Fibroblast of lung (primary cell): ENCODE measurements at regions not wholly inside any gene's neighbourhood (a gene's known extent, or its start where the extent isn't known, plus 50 kb on each side); places are given as distances from the start of the nearest gene placed in this dataset.

ENCODE experiments used
- DNase-seq, 2 donors: peaks; one replicate each; pipeline versions ENCODE4 v3.0.0 to v3.0.0-alpha.2; 2010; ENCODE audit warnings: low read depth in 2 of 2
- H2AFZ ChIP-seq: 2 replicates; pipeline ENCODE4 v1.5.1; 2012; ENCODE audit warnings: low read length, control low read depth, inconsistent platforms
- H3K27ac ChIP-seq: 2 replicates; pipeline ENCODE4 v1.5.1; 2011; ENCODE audit warnings: low read length, control low read depth; ENCODE audit not compliant: insufficient read depth
- H3K27me3 ChIP-seq: 2 replicates; pipeline ENCODE4 v1.5.1; 2011; ENCODE audit warnings: mild to moderate bottlenecking, low read length; ENCODE audit not compliant: control insufficient read depth, insufficient read depth
- H3K36me3 ChIP-seq: 2 replicates; pipeline ENCODE4 v1.5.1; 2011; ENCODE audit warnings: low read length; ENCODE audit not compliant: control insufficient read depth, insufficient read depth
- H3K4me1 ChIP-seq: 2 replicates; pipeline ENCODE4 v1.5.1; 2011; ENCODE audit warnings: low read length; ENCODE audit not compliant: control insufficient read depth, insufficient read depth; ENCODE audit errors: extremely low read depth
- H3K4me2 ChIP-seq: 2 replicates; pipeline ENCODE4 v1.5.1; 2011; ENCODE audit warnings: low read length, control low read depth; ENCODE audit not compliant: insufficient read depth; ENCODE audit errors: extremely low read depth
- H3K4me3 ChIP-seq, 4 experiments: fragments of 200-600 bp in 1 of 4; sonication (generic) in 1 of 4; replicated peaks in 1 of 4; 2 replicates each; pipeline ENCODE4 v1.5.1; 2011 to 2016; ENCODE audit warnings: low read length in 4 of 4, low read depth in 3 of 4, mild to moderate bottlenecking in 3 of 4, control low read depth in 2 of 4, inconsistent platforms in 1 of 4, mixed read lengths in 1 of 4; ENCODE audit not compliant: insufficient read depth in 1 of 4; ENCODE audit errors: control extremely low read depth in 1 of 4
- H3K79me2 ChIP-seq: 2 replicates; pipeline ENCODE4 v1.5.1; 2012; ENCODE audit warnings: mild to moderate bottlenecking, low read length, inconsistent platforms; ENCODE audit not compliant: control insufficient read depth, insufficient read depth
- H3K9ac ChIP-seq: 2 replicates; pipeline ENCODE4 v1.5.1; 2011; ENCODE audit warnings: mild to moderate bottlenecking, low read length, control low read depth; ENCODE audit not compliant: insufficient read depth
- H3K9me3 ChIP-seq: 2 replicates; pipeline ENCODE4 v1.5.1; 2012; ENCODE audit warnings: low read depth, low read length; ENCODE audit not compliant: control insufficient read depth, insufficient read depth
- H4K20me1 ChIP-seq: 2 replicates; pipeline ENCODE4 v1.5.1; 2011; ENCODE audit warnings: low read length; ENCODE audit not compliant: control insufficient read depth, insufficient read depth; ENCODE audit errors: extremely low read depth
- CTCF ChIP-seq, 2 donors: IDR thresholded peaks in 1 of 2; conservative IDR thresholded peaks in 1 of 2; 1 replicate in 1 of 2; 2 replicates in 1 of 2; pipeline ENCODE4 v1.5.1; 2011 to 2012; ENCODE audit warnings: low read length in 2 of 2, control low read depth in 1 of 2, inconsistent platforms in 1 of 2, low read depth in 1 of 2, mild to moderate bottlenecking in 1 of 2
- EZH2 ChIP-seq: IDR thresholded peaks from 2 replicates; pipeline ENCODE4 v1.5.1; 2012; ENCODE audit warnings: low read length, control low read depth, mild to moderate bottlenecking; ENCODE audit errors: missing control alignments

- Histone ChIP-seq H3K9me3 (no peaks in the 10 kb centered on the region), H3K4me2 (no peak overlapping the region), H3K4me3 (no peak overlapping the region), H3K4me1 (no peaks in the 10 kb centered on the region), H3K27ac (no peak overlapping the region), H3K27me3 (no peaks in the 10 kb centered on the region), H2AFZ (no peak overlapping the region), H3K9ac (no peak overlapping the region), H3K79me2 (no peaks in the 10 kb centered on the region), H3K36me3 (no peaks in the 10 kb centered on the region), H4K20me1 (no peaks in the 10 kb centered on the region)
- TF ChIP-seq CTCF (conservative IDR thresholded peaks at IDR 0.05 in 1 of 2, IDR thresholded peaks at IDR 0.05 in 1 of 2; ENCODE audit: low read depth in 1 of 2, low read length in 2 of 2) (no peak), EZH2 (no peak)
- DNase-seq, result no peak
Measured at GRCh38 chr1:118820864-118821263, 167.3 kb downstream of the TBX15 start.

DNA sequence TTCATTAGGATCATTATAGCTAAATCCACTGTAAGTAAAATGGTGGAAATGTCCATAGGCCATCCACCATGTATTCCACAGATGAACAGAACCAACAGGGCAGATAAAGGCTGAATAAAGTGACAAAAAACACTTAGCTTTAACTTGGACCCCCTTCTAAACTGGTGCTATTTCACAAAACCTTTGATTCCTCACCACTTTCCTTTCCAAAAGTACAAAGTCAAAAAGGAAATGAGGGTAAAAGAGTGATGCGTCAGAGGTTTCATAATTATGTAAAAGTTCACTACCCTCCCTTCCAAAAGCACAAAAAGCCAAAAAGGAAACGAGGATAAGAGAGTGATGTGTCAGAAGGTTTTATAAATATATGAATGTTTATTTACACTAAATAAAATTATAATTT, 172.2 kb downstream of the TBX15 start:
- H3K4me2 ChIP-seq, result no peak overlapping the region
- no peak overlapping the region for H3K27ac ChIP-seq
- no peaks in the 10 kb centered on the region for H3K36me3 ChIP-seq
- DNase-seq, result peak in 1 of 2 donors; percentile 15
- H3K4me1 ChIP-seq, result no peaks in the 10 kb centered on the region
- H2AFZ ChIP-seq, result no peak overlapping the region
- H3K27me3 ChIP-seq, result no peaks in the 10 kb centered on the region
- H3K9me3 ChIP-seq, result no peaks in the 10 kb centered on the region
- no peaks in the 10 kb centered on the region for H3K79me2 ChIP-seq
- H3K9ac ChIP-seq, result no peak overlapping the region
- TF ChIP-seq EZH2 (no peak), CTCF (conservative IDR thresholded peaks at IDR 0.05 in 1 of 2, IDR thresholded peaks at IDR 0.05 in 1 of 2; ENCODE audit: low read depth in 1 of 2, low read length in 2 of 2) (no peak)
- H3K4me3 ChIP-seq, result no peak overlapping the region
- H4K20me1 ChIP-seq, result no peaks in the 10 kb centered on the region

- no peak for DNase-seq
- no peaks in the 10 kb centered on the region for H4K20me1 ChIP-seq
- TF ChIP-seq CTCF (conservative IDR thresholded peaks at IDR 0.05 in 1 of 2, IDR thresholded peaks at IDR 0.05 in 1 of 2; ENCODE audit: low read depth in 1 of 2, low read length in 2 of 2), result no peak
- TF ChIP-seq EZH2, result no peak
- no peaks in the 10 kb centered on the region for H3K27me3 ChIP-seq
- no peaks in the 10 kb centered on the region for H3K36me3 ChIP-seq
- no peaks in the 10 kb centered on the region for H3K79me2 ChIP-seq
- H3K27ac ChIP-seq, result no peak overlapping the region
- no peak overlapping the region for H2AFZ ChIP-seq
- no peak overlapping the region for H3K4me2 ChIP-seq
- H3K4me3 ChIP-seq, result no peak overlapping the region
- H3K9ac ChIP-seq, result no peak overlapping the region
- no peaks in the 10 kb centered on the region for H3K4me1 ChIP-seq
- H3K9me3 ChIP-seq, result no peaks in the 10 kb centered on the region
Measured at GRCh38 chr1:118812555-118812954, 175.6 kb downstream of the TBX15 start.
